ENCODE measurements at regions not wholly inside any gene's neighbourhood (a gene's known extent, or its start where the extent isn't known, plus 50 kb on each side); places are given as distances from the start of the nearest gene placed in this dataset.

DNA sequence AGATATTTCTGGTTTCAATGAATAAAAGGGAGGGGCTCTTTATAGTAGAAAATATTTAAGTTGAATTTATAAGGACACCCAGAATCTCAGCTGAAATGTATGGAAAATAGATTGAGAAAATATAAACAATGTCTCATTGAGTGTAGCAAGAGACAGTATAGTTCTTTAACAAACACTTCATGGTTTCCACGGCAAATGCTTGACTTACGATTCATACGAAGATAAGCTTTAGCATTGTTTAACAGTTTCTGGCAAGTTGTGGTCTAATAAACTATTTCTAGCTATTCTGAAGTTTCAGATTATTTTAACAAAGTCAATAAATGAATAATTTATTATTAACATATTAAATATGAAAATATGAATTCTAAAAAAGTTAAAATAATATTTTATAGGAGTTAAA is 1419.4 kb downstream of the KCNT2 start:
- Histone ChIP-seq H3K9ac (ENCODE audit: extremely low read depth, low read length, poor library complexity, severe bottlenecking) (no peak overlapping the region), H3K9me3 (ENCODE audit: control insufficient read depth, low read length) (no peaks in the 10 kb centered on the region), H3K4me1 (ENCODE audit: control insufficient read depth, insufficient read depth, low read length) (no peaks in the 10 kb centered on the region), H3K27me3 (ENCODE audit: control insufficient read depth, insufficient read depth, low read length, poor library complexity, severe bottlenecking) (no peaks in the 10 kb centered on the region), H3K36me3 (ENCODE audit: control insufficient read depth, insufficient read depth, low read length) (no peaks in the 10 kb centered on the region), H3K4me3 (ENCODE audit: low read length) (no peak overlapping the region), H3K27ac (ENCODE audit: low read depth, low read length) (no peak overlapping the region)
- H3K36me3 Mint-ChIP-seq (ENCODE audit: low read depth), result no peaks in the 10 kb centered on the region
- no peaks in the 10 kb centered on the region for H3K9me3 Mint-ChIP-seq
- 93% methylated on average over 3 of the region's 3 CpGs for WGBS, 2 experiments (ENCODE audit: insufficient coverage in 1 of 2, insufficient read length in 1 of 2)
- no peak for TF ChIP-seq CTCF (conservative IDR thresholded peaks at IDR 0.05)
- no peaks in the 10 kb centered on the region for H3K27me3 Mint-ChIP-seq (ENCODE audit: insufficient read depth)
- no peak overlapping the region for H3K27ac Mint-ChIP-seq
- DNase-seq, result no peak
- H3K4me1 Mint-ChIP-seq, result no peaks in the 10 kb centered on the region
- H3K4me3 Mint-ChIP-seq, result no peak overlapping the region

DNA sequence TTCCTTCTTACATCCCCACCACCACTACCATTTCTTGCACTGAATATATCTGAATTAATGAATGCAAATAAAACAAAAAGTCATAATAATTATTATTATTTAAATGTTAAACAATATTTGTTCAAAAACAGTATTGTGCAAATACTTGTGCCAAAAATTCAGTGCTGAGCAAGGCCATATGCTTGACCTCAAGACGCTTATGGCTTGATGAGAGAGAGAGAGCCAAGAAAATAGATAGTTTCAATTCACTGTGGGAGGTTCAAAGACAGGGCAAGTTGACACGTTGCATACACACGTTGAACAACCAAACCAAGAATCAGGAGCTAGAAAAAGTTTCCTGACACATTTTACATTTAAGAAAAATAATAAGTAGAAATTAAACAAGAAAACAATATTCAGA is 1421.7 kb downstream of the KCNT2 start:
- 86 to 100% methylated on average over 1 to 3 of the region's 3 CpGs for WGBS, 2 experiments (ENCODE audit: insufficient coverage in 1 of 2, insufficient read length in 1 of 2)
- no peak for DNase-seq

DNA sequence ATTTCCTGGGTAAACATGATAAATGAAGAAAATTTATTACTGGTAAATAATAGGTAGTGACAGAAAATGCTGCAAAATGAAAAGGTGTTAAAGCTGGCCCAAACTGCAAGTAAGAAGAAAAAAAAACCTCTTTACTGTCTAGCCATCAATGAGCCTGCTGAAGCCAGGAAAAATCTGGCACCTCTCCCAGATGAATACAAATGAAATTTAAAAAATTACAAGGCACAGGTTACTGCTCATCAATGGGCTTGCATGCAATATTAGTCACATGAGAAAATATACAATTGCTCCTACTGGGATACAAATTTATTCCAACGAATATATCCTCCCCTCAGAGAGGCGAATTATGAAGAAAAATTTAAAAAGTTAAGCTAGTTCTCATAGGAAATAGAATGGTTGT is 1422.5 kb downstream of the KCNT2 start:
- no peaks in the 10 kb centered on the region for H3K36me3 Mint-ChIP-seq (ENCODE audit: low read depth)

More for the DNA sequence above, 1421.7 kb downstream of the KCNT2 start:
- Mint-ChIP-seq H3K27ac (no peak overlapping the region), H3K9me3 (no peaks in the 10 kb centered on the region), H3K27me3 (ENCODE audit: insufficient read depth) (no peaks in the 10 kb centered on the region), H3K4me1 (no peaks in the 10 kb centered on the region), H3K4me3 (no peak overlapping the region), H3K36me3 (ENCODE audit: low read depth) (no peaks in the 10 kb centered on the region)
- no peaks in the 10 kb centered on the region for H3K4me1 ChIP-seq (ENCODE audit: control insufficient read depth, insufficient read depth, low read length)
- H3K27ac ChIP-seq (ENCODE audit: low read depth, low read length), result no peak overlapping the region
- no peak overlapping the region for H3K4me3 ChIP-seq (ENCODE audit: low read length)
- no peaks in the 10 kb centered on the region for H3K9me3 ChIP-seq (ENCODE audit: control insufficient read depth, low read length)
- H3K27me3 ChIP-seq (ENCODE audit: control insufficient read depth, insufficient read depth, low read length, poor library complexity, severe bottlenecking), result no peaks in the 10 kb centered on the region
- H3K9ac ChIP-seq (ENCODE audit: extremely low read depth, low read length, poor library complexity, severe bottlenecking), result no peak overlapping the region
- no peak for TF ChIP-seq CTCF (conservative IDR thresholded peaks at IDR 0.05)
- H3K36me3 ChIP-seq (ENCODE audit: control insufficient read depth, insufficient read depth, low read length), result no peaks in the 10 kb centered on the region

More for the DNA sequence above, 1422.5 kb downstream of the KCNT2 start:
- Histone ChIP-seq H3K27me3 (ENCODE audit: control insufficient read depth, insufficient read depth, low read length, poor library complexity, severe bottlenecking) (no peaks in the 10 kb centered on the region), H3K4me1 (ENCODE audit: control insufficient read depth, insufficient read depth, low read length) (no peaks in the 10 kb centered on the region), H3K9me3 (ENCODE audit: control insufficient read depth, low read length) (no peaks in the 10 kb centered on the region), H3K9ac (ENCODE audit: extremely low read depth, low read length, poor library complexity, severe bottlenecking) (no peak overlapping the region), H3K27ac (ENCODE audit: low read depth, low read length) (no peak overlapping the region), H3K4me3 (ENCODE audit: low read length) (no peak overlapping the region), H3K36me3 (ENCODE audit: control insufficient read depth, insufficient read depth, low read length) (no peaks in the 10 kb centered on the region)
- no peaks in the 10 kb centered on the region for H3K9me3 Mint-ChIP-seq
- H3K27ac Mint-ChIP-seq, result no peak overlapping the region
- H3K4me3 Mint-ChIP-seq, result no peak overlapping the region
- H3K27me3 Mint-ChIP-seq (ENCODE audit: insufficient read depth), result no peaks in the 10 kb centered on the region
- H3K4me1 Mint-ChIP-seq, result no peaks in the 10 kb centered on the region
- 71% methylated on average over 2 of the region's 2 CpGs; no CpG with 5 or more reads in 1 of the 2 experiments for WGBS, 2 experiments (ENCODE audit: insufficient coverage in 1 of 2, insufficient read length in 1 of 2)
- no peak for TF ChIP-seq CTCF (conservative IDR thresholded peaks at IDR 0.05)
- DNase-seq, result no peak
